NCI-H2196 treated with DMSO at 0.1 percent for 48 hours (cell line): ENCODE measurements at regions not wholly inside any gene's neighbourhood (a gene's known extent, or its start where the extent isn't known, plus 50 kb on each side); places are given as distances from the start of the nearest gene placed in this dataset.

Source experiments
- DNase-seq: peaks from one replicate; lab custom pipeline; 2025; ENCODE audit not compliant: unreplicated experiment; lab: John Stamatoyannopoulos, UW

GRCh38 chr11:112400476-112401014 lies 139.9 kb upstream of the PLET1 start:
- DNase-seq, result no peak

DNA sequence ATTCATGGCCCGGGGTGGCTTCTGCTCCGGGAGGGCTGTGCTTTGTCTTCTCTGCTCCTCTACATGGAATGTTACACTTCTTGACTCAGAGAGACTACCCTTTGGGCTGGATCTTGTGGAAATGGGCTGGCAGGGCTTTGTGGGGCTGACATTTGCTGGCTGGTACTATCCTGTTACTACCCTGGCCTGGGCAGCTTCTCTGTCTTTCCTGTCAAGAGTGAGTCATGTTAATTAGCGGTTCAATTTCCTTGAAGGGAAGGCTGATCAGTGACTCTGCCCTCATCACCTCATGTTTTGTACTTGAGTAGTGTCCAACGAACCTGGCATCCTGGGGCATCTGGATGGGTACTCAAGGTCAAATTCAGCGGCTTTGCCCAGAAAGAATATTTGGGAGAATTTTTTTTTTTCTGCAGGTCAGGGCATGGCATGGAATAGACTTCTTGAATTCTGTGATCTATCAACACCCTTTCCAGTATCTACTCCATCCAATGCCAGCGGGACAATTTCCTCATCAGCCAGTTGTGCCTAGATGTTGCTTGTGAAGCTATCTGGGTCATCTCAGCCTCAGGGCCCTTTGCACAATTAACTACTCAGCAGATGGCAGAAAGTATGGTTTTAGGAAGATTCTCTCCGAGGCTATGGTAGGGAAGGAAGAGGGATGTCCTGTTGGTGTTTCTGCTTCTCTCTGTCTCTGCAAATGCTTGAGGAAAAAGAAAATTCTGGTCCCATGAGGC lies 140.5 kb upstream of the PLET1 start:
- DNase-seq, result no peak

- DNase-seq, result no peak
Observed at GRCh38 chr11:112403432-112403831, 142.8 kb upstream of the PLET1 start.

DNA sequence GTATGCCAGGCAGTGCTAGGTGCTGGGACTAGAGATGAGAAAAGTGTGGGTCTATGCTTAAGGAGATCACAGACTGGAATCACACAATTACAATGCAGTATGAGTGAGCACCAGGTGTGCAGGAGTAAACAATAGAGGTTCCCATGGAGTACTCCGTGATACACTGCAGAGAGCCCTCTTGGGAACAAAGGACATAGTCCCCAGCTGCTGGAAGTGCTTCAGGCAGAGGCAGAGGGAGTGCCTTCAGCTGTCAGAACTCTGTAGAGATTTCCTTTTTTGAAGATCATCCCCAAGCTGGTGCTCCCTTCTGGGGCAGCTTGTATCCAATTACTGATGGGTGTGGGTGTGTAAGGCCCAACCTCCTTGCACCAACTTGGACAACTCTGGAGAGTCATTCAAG lies 143.5 kb upstream of the PLET1 start:
- no peak for DNase-seq

DNA sequence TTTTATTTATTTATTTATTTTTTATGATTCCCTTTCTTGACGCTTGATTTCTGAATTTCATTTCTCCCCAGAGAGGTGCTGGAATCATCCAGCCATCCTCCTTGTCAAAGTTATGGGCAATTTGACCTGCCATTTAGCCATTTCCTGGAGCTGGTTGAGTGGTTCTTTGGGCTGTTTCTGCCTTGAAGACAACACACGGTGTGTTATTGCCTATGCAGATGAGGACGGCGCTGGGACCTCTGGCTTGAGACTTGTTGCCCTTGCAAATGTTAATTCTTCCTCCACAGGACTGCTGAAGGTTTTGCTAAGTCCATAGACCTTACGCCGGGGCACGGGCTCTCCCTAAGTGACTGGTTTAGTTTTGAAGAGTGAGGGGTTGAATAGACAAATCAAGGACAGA lies 147.9 kb upstream of the PLET1 start:
- no peak for DNase-seq

DNA sequence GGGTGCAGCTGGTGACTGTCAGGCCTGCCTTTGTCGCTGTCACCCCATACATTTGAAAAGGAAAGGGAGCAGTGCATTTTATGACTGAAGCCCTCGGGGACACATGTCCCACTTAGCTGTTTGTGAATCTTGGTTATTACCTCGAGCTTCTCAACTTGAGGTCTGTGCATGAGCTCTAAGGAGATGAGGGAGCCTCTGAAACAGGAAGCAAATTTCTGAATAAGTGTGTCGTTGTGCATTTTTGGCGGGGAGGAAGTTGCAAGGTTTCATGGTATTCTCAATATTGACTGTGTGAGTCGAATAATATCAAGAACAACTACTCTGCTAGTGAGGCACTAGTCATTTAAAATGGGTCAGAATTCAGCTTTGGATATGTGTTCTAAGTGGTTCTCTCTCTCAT lies 149.7 kb upstream of the PLET1 start:
- DNase-seq, result no peak

GRCh38 chr11:112412383-112412782 lies 151.7 kb upstream of the PLET1 start:
- no peak for DNase-seq

- DNase-seq, result no peak
Observed at GRCh38 chr11:112417339-112417738, 156.7 kb upstream of the PLET1 start.

DNA sequence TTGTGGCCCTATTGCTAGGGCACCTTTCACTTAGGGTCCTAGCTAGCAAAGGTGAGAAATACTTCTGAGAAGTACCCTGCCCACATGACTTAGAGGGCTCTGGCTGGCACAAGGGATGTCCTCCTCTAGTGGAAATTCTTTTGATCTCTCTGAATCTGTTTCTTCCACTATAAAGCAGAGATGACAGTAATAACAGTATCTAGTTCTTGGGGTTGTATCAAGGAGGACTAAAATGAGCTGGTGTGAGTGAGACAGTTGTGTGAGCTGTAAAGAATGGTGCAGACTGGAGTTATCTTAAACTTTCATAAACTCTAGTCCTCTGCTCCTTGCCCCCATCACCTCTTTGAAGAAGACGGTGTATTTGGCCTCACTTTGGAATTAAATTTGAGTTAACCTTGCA lies 157.8 kb upstream of the PLET1 start:
- no peak for DNase-seq

- no peak for DNase-seq
Observed at GRCh38 chr11:112421879-112422278, 161.2 kb upstream of the PLET1 start.

GRCh38 chr11:112425121-112425520 lies 164.5 kb upstream of the PLET1 start:
- no peak for DNase-seq

DNA sequence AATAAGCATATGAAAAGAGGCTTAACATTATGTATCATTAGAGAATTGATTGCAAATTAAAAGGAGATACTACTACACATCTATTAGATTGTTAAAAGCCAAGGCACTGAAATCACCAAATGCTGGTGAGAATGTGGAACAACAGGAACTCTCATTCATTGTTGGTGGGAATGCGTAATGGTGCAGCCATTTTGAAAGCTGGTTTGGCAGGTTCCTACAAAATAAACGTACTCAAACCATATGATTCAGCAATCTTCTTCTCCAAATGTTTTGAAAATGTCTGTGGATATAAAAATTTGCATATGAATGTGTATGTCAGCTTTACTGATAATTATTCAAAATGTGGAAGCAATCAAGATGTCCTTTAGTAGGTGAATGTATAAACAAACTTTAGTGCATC lies 176.4 kb upstream of the PLET1 start:
- no peak for DNase-seq

- no peak for DNase-seq
Observed at GRCh38 chr11:112439614-112440013, 179.0 kb upstream of the PLET1 start.

GRCh38 chr11:112440518-112440917 lies 179.9 kb upstream of the PLET1 start:
- DNase-seq, result no peak

GRCh38 chr11:112448168-112448567 lies 187.5 kb upstream of the PLET1 start:
- no peak for DNase-seq

DNA sequence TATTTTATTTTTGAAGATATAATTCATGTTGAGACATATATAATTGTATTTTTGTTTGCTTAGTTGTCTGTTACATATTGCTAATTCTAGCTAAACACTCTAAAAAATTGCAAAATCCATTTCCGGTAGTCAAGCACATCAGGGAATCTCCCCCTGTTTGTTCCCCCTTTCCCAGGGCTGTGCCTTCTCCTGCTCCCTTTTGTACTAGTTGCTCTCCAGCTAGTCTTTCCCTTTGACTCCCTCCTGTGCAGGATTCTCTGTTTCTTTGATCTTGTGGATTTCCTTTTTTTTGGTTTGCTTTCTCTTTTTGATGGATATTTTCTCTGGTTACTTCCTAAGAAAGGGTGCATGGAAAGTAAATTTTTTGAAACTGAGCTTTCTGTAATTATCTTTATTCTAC lies 188.1 kb upstream of the PLET1 start:
- no peak for DNase-seq

GRCh38 chr11:112451250-112451649 lies 190.6 kb upstream of the PLET1 start:
- DNase-seq, result no peak

- DNase-seq, result no peak
Observed at GRCh38 chr11:112453601-112454577, 193.2 kb upstream of the PLET1 start.

GRCh38 chr11:112454841-112455240 lies 194.2 kb upstream of the PLET1 start:
- no peak for DNase-seq

- no peak for DNase-seq
Observed at GRCh38 chr11:112455791-112456190, 195.1 kb upstream of the PLET1 start.

DNA sequence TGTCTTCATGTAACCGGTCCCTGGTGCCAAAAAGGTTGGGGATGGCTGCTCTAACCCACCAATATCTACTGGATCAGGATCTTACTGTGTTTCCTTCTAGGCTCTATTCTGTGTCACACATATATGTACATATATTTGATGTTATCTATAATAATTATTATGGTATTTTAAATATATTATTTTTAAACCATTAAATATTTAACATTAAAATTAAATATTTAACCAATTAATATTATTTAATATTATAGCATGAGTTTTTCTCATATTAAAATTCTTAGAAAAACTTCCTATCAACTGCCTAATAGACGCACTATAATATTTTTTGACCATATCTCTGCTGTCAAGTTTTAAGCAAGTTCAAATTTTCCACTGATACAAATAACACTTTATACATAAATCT lies 196.9 kb upstream of the PLET1 start:
- no peak for DNase-seq

GRCh38 chr11:112459001-112459400 lies 198.3 kb upstream of the PLET1 start:
- no peak for DNase-seq
